Hindlimb muscle (tissue), 1 donor: ENCODE measurements at regions not wholly inside any gene's neighbourhood (a gene's known extent, or its start where the extent isn't known, plus 50 kb on each side); places are given as distances from the start of the nearest gene placed in this dataset.

Source experiments
- DNase-seq: peaks from one replicate; pipeline ENCODE4 v3.0.0-alpha.2; 2013

- DNase-seq, result no peak
These were observed 218.6 kb downstream of the KIF26A start for GRCh38 chr14:104356738-104357688.

GRCh38 chr14:104357689-104358527 lies 219.5 kb downstream of the KIF26A start:
- no peak for DNase-seq

- DNase-seq, result no peak
These were observed 220.3 kb downstream of the KIF26A start for GRCh38 chr14:104358528-104359300.

- no peak for DNase-seq
These were observed 220.1 kb upstream of the C14orf180 start for GRCh38 chr14:104359301-104359968.

- no peak for DNase-seq
These were observed 219.6 kb upstream of the C14orf180 start for GRCh38 chr14:104359969-104360442.

GRCh38 chr14:104360501-104360900 lies 219.1 kb upstream of the C14orf180 start:
- DNase-seq, result no peak

- DNase-seq, result no peak
These were observed 218.4 kb upstream of the C14orf180 start for GRCh38 chr14:104361101-104361591.

- DNase-seq, result no peak
These were observed 217.5 kb upstream of the C14orf180 start for GRCh38 chr14:104361921-104362681.

- DNase-seq, result no peak
These were observed 216.6 kb upstream of the C14orf180 start for GRCh38 chr14:104362761-104363605.

- DNase-seq, result no peak
These were observed 215.4 kb upstream of the C14orf180 start for GRCh38 chr14:104363891-104364760.

- no peak for DNase-seq
These were observed 214.7 kb upstream of the C14orf180 start for GRCh38 chr14:104364830-104365229.

GRCh38 chr14:104366931-104367865 lies 212.4 kb upstream of the C14orf180 start:
- DNase-seq, result no peak

GRCh38 chr14:104367866-104368750 lies 211.5 kb upstream of the C14orf180 start:
- DNase-seq, result no peak

- no peak for DNase-seq
These were observed 210.8 kb upstream of the C14orf180 start for GRCh38 chr14:104368751-104369100.

- no peak for DNase-seq
These were observed 210.4 kb upstream of the C14orf180 start for GRCh38 chr14:104369208-104369607.

- DNase-seq, result no peak
These were observed 209.2 kb upstream of the C14orf180 start for GRCh38 chr14:104370256-104370870.
